ENCODE measurements at regions not wholly inside any gene's neighbourhood (a gene's known extent, or its start where the extent isn't known, plus 50 kb on each side); places are given as distances from the start of the nearest gene placed in this dataset.

- Histone ChIP-seq H3K4me3 (no peak overlapping the region), H3K27ac (no peak overlapping the region), H3K9me3 (no peaks in the 10 kb centered on the region), H3K36me3 (no peaks in the 10 kb centered on the region), H3K27me3 (replicated peaks; ENCODE audit: insufficient read depth) (no peaks in the 10 kb centered on the region), H3K4me1 (replicated peaks) (no peaks in the 10 kb centered on the region)
- WGBS = 88% methylated on average over 5 of the region's 5 CpGs
- DNase-seq (ENCODE audit: low spot score) = no peak
- intact Hi-C loops (cut with DNase I) = no loop called here
- TF ChIP-seq CTCF (IDR thresholded peaks at IDR 0.05) (no peak), POLR2A (IDR thresholded peaks at IDR 0.05) (no peak), POLR2AphosphoS5 (IDR thresholded peaks at IDR 0.05) (no peak)
Observed at GRCh38 chr3:181929501-181929900, 217.8 kb downstream of the SOX2 start.

DNA sequence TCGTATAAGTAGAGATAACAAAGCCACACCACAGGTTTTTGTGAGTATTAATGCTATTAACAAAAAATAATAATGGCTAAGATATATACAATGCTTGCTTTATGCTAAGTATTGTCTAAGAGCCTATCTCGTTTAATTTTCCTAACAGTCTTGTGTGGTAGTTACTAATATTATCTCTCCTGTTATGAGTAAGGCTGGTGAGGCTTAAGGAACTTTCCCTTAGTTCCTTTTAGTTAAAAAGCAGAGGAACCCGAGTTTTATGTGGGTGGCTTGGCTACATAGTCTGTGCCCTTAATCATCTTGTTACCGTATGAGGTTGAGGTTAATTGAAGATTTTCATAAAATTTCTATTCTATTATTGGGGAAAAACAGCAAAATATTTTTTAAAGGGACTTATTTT, 218.4 kb downstream of the SOX2 start:
- H3K27ac ChIP-seq = no peak overlapping the region
- intact Hi-C loops (cut with DNase I) = no loop called here
- TF ChIP-seq CTCF (IDR thresholded peaks at IDR 0.05) (no peak), POLR2AphosphoS5 (IDR thresholded peaks at IDR 0.05) (no peak), POLR2A (IDR thresholded peaks at IDR 0.05) (no peak)
- WGBS = 80% methylated on average over 4 of the region's 4 CpGs
- H3K36me3 ChIP-seq = no peaks in the 10 kb centered on the region
- no peaks in the 10 kb centered on the region for H3K27me3 ChIP-seq (replicated peaks; ENCODE audit: insufficient read depth)
- H3K4me1 ChIP-seq (replicated peaks) = no peaks in the 10 kb centered on the region
- no peak for DNase-seq (ENCODE audit: low spot score)
- no peaks in the 10 kb centered on the region for H3K9me3 ChIP-seq
- no peak overlapping the region for H3K4me3 ChIP-seq

DNA sequence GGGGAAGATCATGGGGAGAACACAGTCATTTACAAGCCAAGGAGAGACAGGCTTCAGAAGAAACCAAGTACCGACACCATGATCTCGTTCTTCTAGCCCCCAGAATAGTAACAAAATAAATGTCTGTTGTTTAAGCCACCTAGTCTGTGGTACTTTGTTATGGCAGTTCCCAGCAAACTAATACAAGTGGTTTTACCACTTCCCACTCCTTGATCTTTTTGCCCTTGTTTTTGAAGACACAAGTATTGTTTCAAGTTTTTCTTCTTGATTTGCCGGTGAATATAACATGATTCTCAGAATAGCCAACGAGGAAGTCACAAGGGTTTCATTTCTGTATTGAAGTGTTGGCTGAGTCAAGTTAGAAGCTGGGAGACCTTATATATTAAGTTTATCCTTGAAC, 220.3 kb downstream of the SOX2 start:
- Histone ChIP-seq H3K27ac (no peak overlapping the region), H3K9me3 (no peaks in the 10 kb centered on the region), H3K4me3 (no peak overlapping the region), H3K36me3 (no peaks in the 10 kb centered on the region), H3K4me1 (replicated peaks) (no peaks in the 10 kb centered on the region), H3K27me3 (replicated peaks; ENCODE audit: insufficient read depth) (no peaks in the 10 kb centered on the region)
- DNase-seq (ENCODE audit: low spot score) = no peak
- TF ChIP-seq POLR2A (IDR thresholded peaks at IDR 0.05) (no peak), CTCF (IDR thresholded peaks at IDR 0.05) (no peak), POLR2AphosphoS5 (IDR thresholded peaks at IDR 0.05) (no peak)
- intact Hi-C loops (cut with DNase I) = no loop called here
- 76% methylated on average over 4 of the region's 4 CpGs for WGBS

GRCh38 chr3:181933052-181933618, 221.4 kb downstream of the SOX2 start:
- H3K27ac ChIP-seq = no peak overlapping the region
- no peaks in the 10 kb centered on the region for H3K36me3 ChIP-seq
- no peaks in the 10 kb centered on the region for H3K4me1 ChIP-seq (replicated peaks)
- H3K9me3 ChIP-seq = no peaks in the 10 kb centered on the region
- no peaks in the 10 kb centered on the region for H3K27me3 ChIP-seq (replicated peaks; ENCODE audit: insufficient read depth)
- H3K4me3 ChIP-seq = no peak overlapping the region
- DNase-seq (ENCODE audit: low spot score) = no peak
- intact Hi-C loops (cut with DNase I) = no loop called here
- TF ChIP-seq CTCF (IDR thresholded peaks at IDR 0.05) (no peak), POLR2AphosphoS5 (IDR thresholded peaks at IDR 0.05) (no peak)
- 54% methylated on average over 4 of the region's 4 CpGs for WGBS

GRCh38 chr3:181935915-181936314, 224.2 kb downstream of the SOX2 start:
- no peak for DNase-seq (ENCODE audit: low spot score)
- intact Hi-C loops (cut with DNase I) = no loop called here
- Histone ChIP-seq H3K36me3 (no peaks in the 10 kb centered on the region), H3K4me3 (no peak overlapping the region), H3K27me3 (replicated peaks; ENCODE audit: insufficient read depth) (no peaks in the 10 kb centered on the region), H3K4me1 (replicated peaks) (no peaks in the 10 kb centered on the region), H3K9me3 (no peaks in the 10 kb centered on the region), H3K27ac (no peak overlapping the region)
- no peak for TF ChIP-seq CTCF (IDR thresholded peaks at IDR 0.05)
- WGBS = 93% methylated on average over 2 of the region's 2 CpGs

Measured in prostate gland (tissue), 2 donors.